SU-DHL-6 (cell line): ENCODE measurements at regions not wholly inside any gene's neighbourhood (a gene's known extent, or its start where the extent isn't known, plus 50 kb on each side); places are given as distances from the start of the nearest gene placed in this dataset.

ENCODE experiments used
- H2AFZ ChIP-seq: fragments of 200-600 bp; sonication (generic); 2 replicates; pipeline ENCODE4 v1.6.1; 2014; ENCODE audit warnings: low read depth, mild to moderate bottlenecking, moderate library complexity, mixed read lengths, antibody characterized with exemption, low read length; ENCODE audit not compliant: severe bottlenecking
- H3F3A ChIP-seq: fragments of 200-600 bp; shearing (Covaris generic); 2 replicates; pipeline ENCODE4 v1.6.0; 2016; ENCODE audit warnings: antibody characterized with exemption, mild to moderate bottlenecking; ENCODE audit not compliant: insufficient read depth
- H3K27ac ChIP-seq: fragments of 200-600 bp; sonication (generic); 2 replicates; pipeline ENCODE4 v1.5.1; 2016; ENCODE audit warnings: low read depth, mild to moderate bottlenecking, low read length, moderate library complexity, mixed read lengths
- H3K27me3 ChIP-seq: fragments of 200-600 bp; sonication (generic), shearing (Covaris generic); 2 replicates; pipeline ENCODE4 v1.6.0; 2014; ENCODE audit warnings: mild to moderate bottlenecking, low read length
- H3K36me3 ChIP-seq: fragments of 200-600 bp; sonication (generic); 2 replicates; pipeline ENCODE4 v1.6.1; 2014; ENCODE audit warnings: mild to moderate bottlenecking, low read length, mixed read lengths
- H3K4me2 ChIP-seq: fragments of 300-600, 200-600 bp; shearing (Covaris generic), sonication (generic); 2 replicates; pipeline ENCODE4 v1.6.0; 2014; ENCODE audit warnings: low read length, low read depth, mild to moderate bottlenecking; ENCODE audit not compliant: poor library complexity, severe bottlenecking
- H3K4me3 ChIP-seq: fragments of 200-600 bp; sonication (generic); 2 replicates; pipeline ENCODE4 v1.5.1; 2014; ENCODE audit warnings: antibody characterized with exemption, low read length, mild to moderate bottlenecking, mixed read lengths; ENCODE audit not compliant: insufficient read depth, poor library complexity, severe bottlenecking
- H3K79me2 ChIP-seq: fragments of 200-600 bp; sonication (generic); 2 replicates; pipeline ENCODE4 v1.6.1; 2014; ENCODE audit warnings: mild to moderate bottlenecking, low read length, moderate library complexity; ENCODE audit not compliant: insufficient read depth
- H3K9ac ChIP-seq: fragments of 200-600 bp; sonication (generic); 2 replicates; pipeline ENCODE4 v1.7.0; 2014; ENCODE audit warnings: mild to moderate bottlenecking, low read length
- H3K9me2 ChIP-seq: fragments of 200-600 bp; sonication (generic); replicated peaks from 2 replicates; pipeline ENCODE4 v1.6.1; 2014; ENCODE audit warnings: low read length; ENCODE audit not compliant: insufficient read depth
- H3K9me3 ChIP-seq: fragments of 200-600 bp; sonication (generic); 2 replicates; pipeline ENCODE4 v1.6.1; 2014; ENCODE audit warnings: low read length, mixed read lengths; ENCODE audit not compliant: insufficient read depth
- H4K20me1 ChIP-seq: fragments of 200-600 bp; sonication (generic); 2 replicates; pipeline ENCODE4 v1.6.1; 2014; ENCODE audit warnings: low read depth, mild to moderate bottlenecking, antibody characterized with exemption, low read length, moderate library complexity, mixed read lengths
- CTCF ChIP-seq: fragments of 200-600 bp; sonication (generic); IDR thresholded peaks from one replicate; pipeline ENCODE4 v1.5.1; 2017; ENCODE audit warnings: antibody characterized with exemption, mild to moderate bottlenecking, low read length, moderate library complexity; ENCODE audit not compliant: insufficient read depth, poor library complexity, severe bottlenecking
- EZH2phosphoT487 ChIP-seq: fragments of 200-600 bp; sonication (generic), shearing (Covaris generic); conservative IDR thresholded peaks from 2 replicates; pipeline ENCODE4 v1.6.1; 2018; ENCODE audit warnings: mild to moderate bottlenecking, antibody characterized with exemption, low read length, moderate library complexity, mixed read lengths

GRCh38 chr10:91090761-91091529 is 129.5 kb upstream of the PCGF5 start:
- Histone ChIP-seq H3K9ac (no peak overlapping the region), H3K4me2 (no peak overlapping the region), H3K36me3 (no peaks in the 10 kb centered on the region), H3K27ac (no peak overlapping the region), H3K9me2 (no peaks in the 10 kb centered on the region), H4K20me1 (no peaks in the 10 kb centered on the region), H3K79me2 (no peaks in the 10 kb centered on the region), H3K9me3 (no peaks in the 10 kb centered on the region), H3K4me3 (no peak overlapping the region), H3F3A (no peaks in the 10 kb centered on the region), H3K27me3 (no peaks in the 10 kb centered on the region), H2AFZ (no peak overlapping the region)
- no peak for TF ChIP-seq CTCF

- TF ChIP-seq EZH2phosphoT487 (no peak), CTCF (no peak)
- H3K27ac ChIP-seq: no peak overlapping the region
- no peak overlapping the region for H3K4me3 ChIP-seq
- H2AFZ ChIP-seq: no peak overlapping the region
- H3F3A ChIP-seq: no peaks in the 10 kb centered on the region
- H3K27me3 ChIP-seq: no peaks in the 10 kb centered on the region
- H3K9ac ChIP-seq: no peak overlapping the region
- no peaks in the 10 kb centered on the region for H3K79me2 ChIP-seq
- no peaks in the 10 kb centered on the region for H3K9me3 ChIP-seq
- no peaks in the 10 kb centered on the region for H3K9me2 ChIP-seq
- no peak overlapping the region for H3K4me2 ChIP-seq
- H4K20me1 ChIP-seq: no peaks in the 10 kb centered on the region
- no peaks in the 10 kb centered on the region for H3K36me3 ChIP-seq
Observed at GRCh38 chr10:91091780-91092179, 128.7 kb upstream of the PCGF5 start.

- Histone ChIP-seq H3K4me3 (no peak overlapping the region), H3K4me2 (no peak overlapping the region), H4K20me1 (no peaks in the 10 kb centered on the region), H3K9me2 (no peaks in the 10 kb centered on the region), H3F3A (no peaks in the 10 kb centered on the region), H3K27me3 (no peaks in the 10 kb centered on the region), H3K9ac (no peak overlapping the region), H3K27ac (no peak overlapping the region), H2AFZ (no peak overlapping the region), H3K36me3 (no peaks in the 10 kb centered on the region), H3K79me2 (no peaks in the 10 kb centered on the region), H3K9me3 (peaks cover 11% of the 10 kb centered on the region; the same call in 1 of the 2 replicates)
- TF ChIP-seq CTCF: no peak
Observed at GRCh38 chr10:91096274-91096673, 124.2 kb upstream of the PCGF5 start.
